ENCODE measurements at regions not wholly inside any gene's neighbourhood (a gene's known extent, or its start where the extent isn't known, plus 50 kb on each side); places are given as distances from the start of the nearest gene placed in this dataset.
A peak's percentile ranks its signal among the peaks of the same experiment; 100 is the strongest.

- DNase-seq: no peak
Measured at GRCh38 chr20:11772226-11772730, 145.4 kb upstream of the BTBD3 start.

- DNase-seq: no peak
Measured at GRCh38 chr20:11776687-11777086, 141.0 kb upstream of the BTBD3 start.

- no peak for DNase-seq
Measured at GRCh38 chr20:11777387-11778205, 140.1 kb upstream of the BTBD3 start.

- no peak for DNase-seq
Measured at GRCh38 chr20:11778206-11778570, 139.5 kb upstream of the BTBD3 start.

- DNase-seq: no peak
Measured at GRCh38 chr20:11780765-11781369, 136.8 kb upstream of the BTBD3 start.

GRCh38 chr20:11783102-11783850 lies 134.4 kb upstream of the BTBD3 start:
- DNase-seq: no peak

- DNase-seq: no peak
Measured at GRCh38 chr20:11785885-11786507, 131.7 kb upstream of the BTBD3 start.

- DNase-seq: no peak
Measured at GRCh38 chr20:11790046-11790445, 127.6 kb upstream of the BTBD3 start.

GRCh38 chr20:11791316-11791715 lies 126.4 kb upstream of the BTBD3 start:
- no peak for DNase-seq

GRCh38 chr20:11791835-11792567 lies 125.7 kb upstream of the BTBD3 start:
- no peak for DNase-seq

GRCh38 chr20:11792568-11792953 lies 125.1 kb upstream of the BTBD3 start:
- no peak for DNase-seq

- DNase-seq: no peak
Measured at GRCh38 chr20:11794525-11794924, 123.2 kb upstream of the BTBD3 start.

GRCh38 chr20:11795071-11795615 lies 122.5 kb upstream of the BTBD3 start:
- no peak for DNase-seq

GRCh38 chr20:11796026-11796425 lies 121.7 kb upstream of the BTBD3 start:
- no peak for DNase-seq

- no peak for DNase-seq
Measured at GRCh38 chr20:11797156-11797555, 120.5 kb upstream of the BTBD3 start.

- no peak for DNase-seq
Measured at GRCh38 chr20:11799281-11799684, 118.4 kb upstream of the BTBD3 start.

GRCh38 chr20:11807054-11808048 lies 110.3 kb upstream of the BTBD3 start:
- peak; percentile 40 for DNase-seq

- no peak for DNase-seq
Measured at GRCh38 chr20:11808841-11809240, 108.9 kb upstream of the BTBD3 start.

- no peak for DNase-seq
Measured at GRCh38 chr20:11810311-11811083, 107.2 kb upstream of the BTBD3 start.

Data from right hindlimb (tissue), 1 donor.